Stimulated activated CD8-positive, alpha-beta memory T cell treated with anti-CD3 and anti-CD28 coated beads, Interleukin-15, amount 100 ng/mL, for 1 hour (primary cell): ENCODE measurements at regions not wholly inside any gene's neighbourhood (a gene's known extent, or its start where the extent isn't known, plus 50 kb on each side); places are given as distances from the start of the nearest gene placed in this dataset.
"Not testable (repeated sequence)": the region's sequence is repeated elsewhere in the genome, so short reads cannot be mapped to it uniquely, and the experiment has no call there.

Source experiments
- DNase-seq: peaks from one replicate; pipeline ENCODE4 v3.0.0-alpha.2; 2020; ENCODE audit warnings: low read depth

GRCh38 chr6:167709776-167710336, 116.9 kb upstream of the AFDN start:
- not testable (repeated sequence) for DNase-seq

- DNase-seq = no peak
These were observed 116.3 kb upstream of the AFDN start for GRCh38 chr6:167710363-167710920.

- DNase-seq = no peak
These were observed 115.5 kb upstream of the AFDN start for GRCh38 chr6:167711211-167711610.

- DNase-seq = no peak
These were observed 114.7 kb upstream of the AFDN start for GRCh38 chr6:167711768-167712730.

GRCh38 chr6:167712731-167713475, 113.8 kb upstream of the AFDN start:
- no peak for DNase-seq

- no peak for DNase-seq
These were observed 112.6 kb upstream of the AFDN start for GRCh38 chr6:167714152-167714551.

- DNase-seq = no peak
These were observed 109.3 kb upstream of the AFDN start for GRCh38 chr6:167717455-167717854.

GRCh38 chr6:167717867-167718266, 108.8 kb upstream of the AFDN start:
- DNase-seq = no peak

GRCh38 chr6:167719920-167720319, 106.8 kb upstream of the AFDN start:
- no peak for DNase-seq

- DNase-seq = no peak
These were observed 106.0 kb upstream of the AFDN start for GRCh38 chr6:167720456-167721285.

GRCh38 chr6:167721291-167721690, 105.4 kb upstream of the AFDN start:
- no peak for DNase-seq

GRCh38 chr6:167722634-167723309, 103.9 kb upstream of the AFDN start:
- no peak for DNase-seq

GRCh38 chr6:167726043-167726621, 100.6 kb upstream of the AFDN start:
- DNase-seq = no peak

GRCh38 chr6:167730441-167730840, 96.3 kb upstream of the AFDN start:
- DNase-seq = no peak

- no peak for DNase-seq
These were observed 95.5 kb upstream of the AFDN start for GRCh38 chr6:167731216-167731615.

- DNase-seq = no peak
These were observed 94.8 kb upstream of the AFDN start for GRCh38 chr6:167731731-167732422.

GRCh38 chr6:167733740-167734661, 92.7 kb upstream of the AFDN start:
- DNase-seq = no peak

- DNase-seq = no peak
These were observed 92.0 kb upstream of the AFDN start for GRCh38 chr6:167734662-167735083.
